OCI-LY3 (cell line): ENCODE measurements at regions not wholly inside any gene's neighbourhood (a gene's known extent, or its start where the extent isn't known, plus 50 kb on each side); places are given as distances from the start of the nearest gene placed in this dataset.
"Not testable (repeated sequence)": the region's sequence is repeated elsewhere in the genome, so short reads cannot be mapped to it uniquely, and the experiment has no call there.

Source experiments
- H2AFZ ChIP-seq: fragments of 200-600, 300-600 bp; shearing (Covaris generic); 2 replicates; pipeline ENCODE4 v1.6.0; 2014; ENCODE audit warnings: antibody characterized with exemption, low read depth, low read length
- H3K27ac ChIP-seq: fragments of 200-600, 300-600 bp; sonication (generic); 2 replicates; pipeline ENCODE4 v1.5.1; 2014; ENCODE audit warnings: mild to moderate bottlenecking, low read length, moderate library complexity, mixed read lengths
- H3K27me3 ChIP-seq: fragments of 200-600, 300-600 bp; sonication (generic); 2 replicates; pipeline ENCODE4 v1.6.1; 2014; ENCODE audit warnings: low read depth, low read length, mixed read lengths
- H3K36me3 ChIP-seq: fragments of 200-600, 300-600 bp; sonication (generic); replicated peaks from 2 replicates; pipeline ENCODE3; 2014; ENCODE audit warnings: low read depth, low read length, mixed read lengths
- H3K4me1 ChIP-seq: fragments of 300-600, 200-600 bp; sonication (generic); 2 replicates; pipeline ENCODE4 v1.6.1; 2014; ENCODE audit warnings: low read length, mixed read lengths
- H3K4me2 ChIP-seq: fragments of 200-600, 300-600 bp; sonication (generic); 2 replicates; pipeline ENCODE4 v1.6.1; 2014; ENCODE audit warnings: low read length, mixed read lengths
- H3K4me3 ChIP-seq: fragments of 300-600, 200-600 bp; sonication (generic); 2 replicates; pipeline ENCODE4 v1.5.1; 2014; ENCODE audit warnings: antibody characterized with exemption, mild to moderate bottlenecking, low read length, moderate library complexity
- H3K79me2 ChIP-seq: fragments of 300-600, 200-600 bp; shearing (Covaris generic); 2 replicates; pipeline ENCODE4 v1.6.1; 2014; ENCODE audit warnings: mild to moderate bottlenecking, low read length, mixed read lengths
- H3K9ac ChIP-seq: fragments of 300-600, 200-600 bp; shearing (Covaris generic); 2 replicates; pipeline ENCODE4 v1.6.0; 2014; ENCODE audit warnings: mild to moderate bottlenecking, low read length, moderate library complexity
- H3K9me3 ChIP-seq: fragments of 200-600, 300-600 bp; shearing (Covaris generic); 2 replicates; pipeline ENCODE4 v1.6.1; 2014; ENCODE audit warnings: low read length, mixed read lengths; ENCODE audit not compliant: insufficient read depth
- H4K20me1 ChIP-seq: fragments of 200-600, 300-600 bp; sonication (generic); 2 replicates; pipeline ENCODE4 v1.6.1; 2016; ENCODE audit warnings: low read length, mixed read lengths; ENCODE audit not compliant: insufficient read depth
- CTCF ChIP-seq: fragments of 200-600, 300-600 bp; sonication (generic); IDR thresholded peaks from 2 replicates; pipeline ENCODE4 v1.5.1; 2014; ENCODE audit warnings: antibody characterized with exemption, low read length, low read depth
- EZH2phosphoT487 ChIP-seq: fragments of 200-600 bp; shearing (Covaris generic); IDR thresholded peaks from 2 replicates; pipeline ENCODE4 v1.6.1; 2018; ENCODE audit warnings: antibody characterized with exemption, mixed run types, low read depth

GRCh38 chr12:65673732-65674131, 150.6 kb upstream of the HMGA2 start:
- no peaks in the 10 kb centered on the region for H3K79me2 ChIP-seq
- H3K9me3 ChIP-seq: no peaks in the 10 kb centered on the region
- H3K36me3 ChIP-seq: no peaks in the 10 kb centered on the region
- no peak overlapping the region for H3K4me3 ChIP-seq
- no peaks in the 10 kb centered on the region for H4K20me1 ChIP-seq
- H3K27ac ChIP-seq: no peak overlapping the region
- no peak overlapping the region for H3K9ac ChIP-seq
- no peaks in the 10 kb centered on the region for H3K27me3 ChIP-seq
- no peak overlapping the region for H2AFZ ChIP-seq
- no peak overlapping the region for H3K4me2 ChIP-seq
- TF ChIP-seq CTCF (no peak), EZH2phosphoT487 (no peak)
- H3K4me1 ChIP-seq: no peaks in the 10 kb centered on the region

GRCh38 chr12:65675141-65675621, 149.1 kb upstream of the HMGA2 start:
- no peak overlapping the region for H3K27ac ChIP-seq
- no peaks in the 10 kb centered on the region for H3K79me2 ChIP-seq
- H3K27me3 ChIP-seq: no peaks in the 10 kb centered on the region
- H3K4me3 ChIP-seq: no peak overlapping the region
- H3K4me2 ChIP-seq: no peak overlapping the region
- TF ChIP-seq CTCF (no peak), EZH2phosphoT487 (no peak)
- no peaks in the 10 kb centered on the region for H3K9me3 ChIP-seq
- no peaks in the 10 kb centered on the region for H3K36me3 ChIP-seq
- H4K20me1 ChIP-seq: no peaks in the 10 kb centered on the region
- H3K4me1 ChIP-seq: no peaks in the 10 kb centered on the region
- H3K9ac ChIP-seq: no peak overlapping the region
- no peak overlapping the region for H2AFZ ChIP-seq

GRCh38 chr12:65678172-65678571, 146.1 kb upstream of the HMGA2 start:
- H2AFZ ChIP-seq, H3K9me3 ChIP-seq, H4K20me1 ChIP-seq, H3K4me2 ChIP-seq, H3K4me3 ChIP-seq, H3K9ac ChIP-seq, H3K27me3 ChIP-seq, H3K79me2 ChIP-seq, H3K36me3 ChIP-seq, H3K27ac ChIP-seq, H3K4me1 ChIP-seq: not testable (repeated sequence)

- H3K4me2 ChIP-seq: no peak overlapping the region
- no peaks in the 10 kb centered on the region for H4K20me1 ChIP-seq
- H3K27me3 ChIP-seq: no peaks in the 10 kb centered on the region
- no peak overlapping the region for H3K27ac ChIP-seq
- no peak overlapping the region for H2AFZ ChIP-seq
- H3K9ac ChIP-seq: no peak overlapping the region
- H3K36me3 ChIP-seq: no peaks in the 10 kb centered on the region
- H3K4me3 ChIP-seq: no peak overlapping the region
- no peaks in the 10 kb centered on the region for H3K4me1 ChIP-seq
- no peaks in the 10 kb centered on the region for H3K79me2 ChIP-seq
- TF ChIP-seq EZH2phosphoT487: no peak
- no peak for TF ChIP-seq CTCF
- H3K9me3 ChIP-seq: no peaks in the 10 kb centered on the region
Observed at GRCh38 chr12:65681226-65681625, 143.1 kb upstream of the HMGA2 start.

GRCh38 chr12:65682112-65682511, 142.2 kb upstream of the HMGA2 start:
- H4K20me1 ChIP-seq: no peaks in the 10 kb centered on the region
- H2AFZ ChIP-seq: no peak overlapping the region
- no peak overlapping the region for H3K9ac ChIP-seq
- no peaks in the 10 kb centered on the region for H3K79me2 ChIP-seq
- H3K4me3 ChIP-seq: no peak overlapping the region
- no peaks in the 10 kb centered on the region for H3K9me3 ChIP-seq
- no peaks in the 10 kb centered on the region for H3K36me3 ChIP-seq
- no peak overlapping the region for H3K27ac ChIP-seq
- no peak overlapping the region for H3K4me2 ChIP-seq
- H3K4me1 ChIP-seq: no peaks in the 10 kb centered on the region
- H3K27me3 ChIP-seq: no peaks in the 10 kb centered on the region
- TF ChIP-seq EZH2phosphoT487 (no peak), CTCF (no peak)
